HG03045 (cell line): ENCODE measurements at regions not wholly inside any gene's neighbourhood (a gene's known extent, or its start where the extent isn't known, plus 50 kb on each side); places are given as distances from the start of the nearest gene placed in this dataset.

Experiments used
- ATAC-seq: cut with Tn5 transposase; IDR thresholded peaks from one replicate; pipeline ENCODE4 v1.9.1; 2021; ENCODE audit warnings: mild to moderate bottlenecking, moderate library complexity; ENCODE audit not compliant: unreplicated experiment

- no peak for ATAC-seq
Measured at GRCh38 chr1:50358962-50359361, 64.3 kb downstream of the DMRTA2 start.

- ATAC-seq, result no peak
Measured at GRCh38 chr1:50357186-50357585, 66.1 kb downstream of the DMRTA2 start.

GRCh38 chr1:50354813-50355212, 68.4 kb downstream of the DMRTA2 start:
- no peak for ATAC-seq

- ATAC-seq, result no peak
Measured at GRCh38 chr1:50352428-50352827, 70.8 kb downstream of the DMRTA2 start.

- no peak for ATAC-seq
Measured at GRCh38 chr1:50350868-50351267, 72.4 kb downstream of the DMRTA2 start.

GRCh38 chr1:50350421-50350820, 72.8 kb downstream of the DMRTA2 start:
- ATAC-seq, result no peak

GRCh38 chr1:50349242-50349565, 74.0 kb downstream of the DMRTA2 start:
- ATAC-seq, result no peak

- no peak for ATAC-seq
Measured at GRCh38 chr1:50348449-50349241, 74.6 kb downstream of the DMRTA2 start.

GRCh38 chr1:50347933-50348332, 75.3 kb downstream of the DMRTA2 start:
- no peak for ATAC-seq

- no peak for ATAC-seq
Measured at GRCh38 chr1:50346621-50347020, 76.6 kb downstream of the DMRTA2 start.

- ATAC-seq, result no peak
Measured at GRCh38 chr1:50343323-50343722, 79.9 kb downstream of the DMRTA2 start.

GRCh38 chr1:50342525-50342924, 80.7 kb downstream of the DMRTA2 start:
- no peak for ATAC-seq

GRCh38 chr1:50335036-50335435, 88.2 kb downstream of the DMRTA2 start:
- ATAC-seq, result no peak

GRCh38 chr1:50333595-50333974, 89.7 kb downstream of the DMRTA2 start:
- ATAC-seq, result peak; percentile 85

- ATAC-seq, result peak; percentile 70
Measured at GRCh38 chr1:50332941-50333594, 90.2 kb downstream of the DMRTA2 start.

- ATAC-seq, result no peak
Measured at GRCh38 chr1:50329332-50329932, 93.8 kb downstream of the DMRTA2 start.

GRCh38 chr1:50328552-50328951, 94.7 kb downstream of the DMRTA2 start:
- ATAC-seq, result no peak

GRCh38 chr1:50326026-50326425, 97.2 kb downstream of the DMRTA2 start:
- no peak for ATAC-seq

- no peak for ATAC-seq
Measured at GRCh38 chr1:50322579-50322978, 100.7 kb downstream of the DMRTA2 start.

- ATAC-seq, result no peak
Measured at GRCh38 chr1:50318428-50318827, 104.8 kb downstream of the DMRTA2 start.

GRCh38 chr1:50308878-50309277, 114.4 kb downstream of the DMRTA2 start:
- ATAC-seq, result no peak

GRCh38 chr1:50305808-50306207, 117.4 kb downstream of the DMRTA2 start:
- no peak for ATAC-seq
